Gastrocnemius medialis (tissue), 4 donors: ENCODE measurements at regions not wholly inside any gene's neighbourhood (a gene's known extent, or its start where the extent isn't known, plus 50 kb on each side); places are given as distances from the start of the nearest gene placed in this dataset.

Experiments
- ATAC-seq, 2 donors: fragments of 150-250 bp; one replicate each; pipeline ENCODE4 v1.9.1; 2016
- DNase-seq, 2 donors: peaks; one replicate each; pipeline ENCODE4 v3.0.0-alpha.2; 2019
- H3K27ac ChIP-seq, 4 donors: fragments of 200-600 bp; sonication (generic); 1 replicate in 1 of 4; 2 replicates in 3 of 4; pipeline ENCODE4 v1.5.1; 2016 to 2018; ENCODE audit warnings: mild to moderate bottlenecking in 2 of 4, moderate library complexity in 1 of 4
- H3K27me3 ChIP-seq, 3 donors: fragments of 200-600 bp; sonication (generic) in 2 of 3; 1 replicate in 1 of 3; 2 replicates in 2 of 3; pipeline versions ENCODE4 v1.5.1 to v1.6.0; 2016 to 2019; ENCODE audit warnings: mild to moderate bottlenecking in 1 of 3, moderate library complexity in 1 of 3
- H3K36me3 ChIP-seq, 2 donors: fragments of 200-600 bp; sonication (generic) in 1 of 2; one replicate each; pipeline ENCODE4 v1.5.1; 2017 to 2018
- H3K4me1 ChIP-seq, 2 donors: fragments of 200-600 bp; sonication (generic) in 1 of 2; one replicate each; pipeline ENCODE4 v1.5.1; 2016 to 2017; ENCODE audit warnings: mild to moderate bottlenecking in 2 of 2
- H3K4me3 ChIP-seq, 4 donors: fragments of 200-600 bp; sonication (generic) in 3 of 4; 1 replicate in 1 of 4; 2 replicates in 3 of 4; pipeline ENCODE4 v1.5.1; 2016 to 2019; ENCODE audit warnings: mild to moderate bottlenecking in 2 of 4
- H3K9me3 ChIP-seq, 3 donors: fragments of 200-600 bp; sonication (generic) in 2 of 3; 1 replicate in 1 of 3; 2 replicates in 2 of 3; pipeline ENCODE4 v1.5.1; 2016 to 2019
- CTCF ChIP-seq, 5 experiments: fragments of 450-650 bp in 3 of 5; fragments of 200-600 bp in 2 of 5; sonication (generic) in 2 of 5; IDR thresholded peaks in 4 of 5; conservative IDR thresholded peaks in 1 of 5; 1 replicate in 4 of 5; 2 replicates in 1 of 5; pipeline ENCODE4 v1.5.1; 2016 to 2019; ENCODE audit warnings: antibody characterized with exemption in 5 of 5, mild to moderate bottlenecking in 3 of 5, moderate library complexity in 3 of 5
- POLR2A ChIP-seq, 2 donors: fragments of 450-650 bp; IDR thresholded peaks; one replicate each; pipeline ENCODE4 v1.6.1; 2017; ENCODE audit warnings: antibody characterized with exemption in 2 of 2, mild to moderate bottlenecking in 2 of 2, moderate library complexity in 2 of 2
- in situ Hi-C, 4 donors: fragments of 200-750 bp; cut with MboI; loops; one replicate each; pipeline versions ENCODE4 v1.15.0 to v1.8.0; 2017; ENCODE audit warnings: low sequenced_read_pairs in 4 of 4
- intact Hi-C: fragments of 100-400 bp; cut with DNase I; formaldehyde crosslinking; loops from one replicate; pipeline ENCODE4 v1.15.1; 2023; ENCODE audit warnings: low total_unique reads
- microRNA-seq, 2 donors: library from miRNA; unstranded; fragments of <30 nt; microRNA quantifications; one replicate each; pipeline ENCODE4, GENCODE V29; 2016; ENCODE audit warnings: borderline replicate concordance in 2 of 2

GRCh38 chr14:28703482-28703881, 63.1 kb upstream of the FOXG1 start:
- H3K27ac ChIP-seq = no peak overlapping the region
- DNase-seq (no peak), ATAC-seq (no peak)
- H3K4me3 ChIP-seq = no peak overlapping the region
- in situ Hi-C loops (no loop called here), intact Hi-C loops (no loop called here)
- no peaks in the 10 kb centered on the region for H3K36me3 ChIP-seq
- H3K4me1 ChIP-seq = no peaks in the 10 kb centered on the region
- no peak for TF ChIP-seq CTCF (IDR thresholded peaks at IDR 0.05 in 4 of 5, conservative IDR thresholded peaks at IDR 0.05 in 1 of 5)
- no peak for TF ChIP-seq POLR2A (IDR thresholded peaks at IDR 0.05)
- H3K9me3 ChIP-seq = no peaks in the 10 kb centered on the region
- no peaks in the 10 kb centered on the region for H3K27me3 ChIP-seq

GRCh38 chr14:28704153-28704552, 62.4 kb upstream of the FOXG1 start:
- Histone ChIP-seq H3K4me1 (no peaks in the 10 kb centered on the region), H3K27ac (no peak overlapping the region), H3K27me3 (no peaks in the 10 kb centered on the region), H3K36me3 (no peaks in the 10 kb centered on the region), H3K9me3 (no peaks in the 10 kb centered on the region), H3K4me3 (no peak overlapping the region)
- in situ Hi-C loops (no loop called here), intact Hi-C loops (no loop called here)
- ATAC-seq (no peak), DNase-seq (no peak)
- TF ChIP-seq POLR2A (IDR thresholded peaks at IDR 0.05) (no peak), CTCF (IDR thresholded peaks at IDR 0.05 in 4 of 5, conservative IDR thresholded peaks at IDR 0.05 in 1 of 5) (no peak)

GRCh38 chr14:28707814-28708213, 58.8 kb upstream of the FOXG1 start:
- in situ Hi-C loops = no loop called here
- Histone ChIP-seq H3K27ac (no peak overlapping the region), H3K4me3 (no peak overlapping the region), H3K9me3 (no peaks in the 10 kb centered on the region), H3K4me1 (no peaks in the 10 kb centered on the region), H3K27me3 (no peaks in the 10 kb centered on the region), H3K36me3 (no peaks in the 10 kb centered on the region)
- intact Hi-C loops = no loop called here
- ATAC-seq = no peak
- DNase-seq = no peak
- TF ChIP-seq POLR2A (IDR thresholded peaks at IDR 0.05) = no peak
- TF ChIP-seq CTCF (IDR thresholded peaks at IDR 0.05 in 4 of 5, conservative IDR thresholded peaks at IDR 0.05 in 1 of 5) = no peak

GRCh38 chr14:28709571-28710305, 56.8 kb upstream of the FOXG1 start:
- no peak overlapping the region for H3K27ac ChIP-seq
- H3K9me3 ChIP-seq = no peaks in the 10 kb centered on the region
- no peaks in the 10 kb centered on the region for H3K4me1 ChIP-seq
- in situ Hi-C loops = no loop called here
- intact Hi-C loops = no loop called here
- H3K4me3 ChIP-seq = no peak overlapping the region
- no peaks in the 10 kb centered on the region for H3K36me3 ChIP-seq
- DNase-seq = no peak
- no peaks in the 10 kb centered on the region for H3K27me3 ChIP-seq
- no peak for ATAC-seq
- TF ChIP-seq POLR2A (IDR thresholded peaks at IDR 0.05) = no peak
- no peak for TF ChIP-seq CTCF (IDR thresholded peaks at IDR 0.05 in 4 of 5, conservative IDR thresholded peaks at IDR 0.05 in 1 of 5)

Small RNAs in the stretch of these regions (microRNA-seq; reads per million reads assigned to microRNA genes)
- 0 reads per million in 2 donors for gene MIR3171
- 0 reads per million in 2 donors for gene MIR4307
